HG03432 (cell line): ENCODE measurements at regions not wholly inside any gene's neighbourhood (a gene's known extent, or its start where the extent isn't known, plus 50 kb on each side); places are given as distances from the start of the nearest gene placed in this dataset.
"Not testable (repeated sequence)": the region's sequence is repeated elsewhere in the genome, so short reads cannot be mapped to it uniquely, and the experiment has no call there.

ENCODE experiments used
- ATAC-seq: cut with Tn5 transposase; IDR thresholded peaks from one replicate; pipeline ENCODE4 v1.9.1; 2021; ENCODE audit warnings: mild to moderate bottlenecking, moderate library complexity; ENCODE audit not compliant: unreplicated experiment

GRCh38 chr2:17460371-17461086 is 57.7 kb downstream of the RAD51AP2 start:
- ATAC-seq = no peak

DNA sequence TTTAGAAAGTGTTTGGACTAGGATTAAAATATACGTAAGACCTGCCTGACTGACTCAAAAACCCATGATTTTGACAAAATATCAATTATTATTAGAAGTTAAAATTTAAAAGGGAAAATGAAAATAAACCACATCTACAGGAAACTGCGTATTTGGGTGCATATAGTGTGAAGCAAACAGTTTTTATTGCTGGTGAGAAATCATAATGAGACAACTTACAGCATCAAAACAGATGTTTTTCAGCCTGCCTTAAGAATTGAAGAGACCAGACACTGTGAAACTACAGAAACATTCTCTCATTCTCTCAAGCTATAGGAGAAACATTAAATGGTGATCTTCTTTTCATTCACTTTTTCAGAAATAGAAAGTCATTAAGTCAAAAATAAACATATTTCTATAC is 62.9 kb downstream of the RAD51AP2 start:
- peak; percentile 48 for ATAC-seq

- ATAC-seq = not testable (repeated sequence)
These were observed 72.0 kb downstream of the RAD51AP2 start for GRCh38 chr2:17446191-17446590.

GRCh38 chr2:17445744-17446143 is 72.5 kb downstream of the RAD51AP2 start:
- ATAC-seq = no peak

GRCh38 chr2:17442334-17442733 is 75.9 kb downstream of the RAD51AP2 start:
- no peak for ATAC-seq

DNA sequence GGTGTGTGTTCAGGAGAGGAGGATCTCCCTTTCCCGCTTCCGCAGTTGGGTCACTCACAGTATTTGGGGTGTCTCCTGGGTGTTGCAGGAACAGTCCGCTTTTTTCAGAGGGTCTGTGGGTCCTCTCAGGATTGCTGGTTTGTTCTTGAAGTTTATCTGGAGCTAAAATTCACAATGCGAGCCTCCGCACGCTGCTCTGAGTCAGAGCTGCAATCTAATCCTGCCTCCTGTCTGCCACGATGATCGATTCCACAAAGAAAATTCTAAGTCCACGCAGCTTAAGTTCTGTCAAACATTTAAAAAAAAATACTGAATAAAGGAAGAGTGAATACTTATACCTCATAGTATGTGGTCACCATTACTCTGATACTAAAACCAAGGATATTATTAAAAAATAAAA is 76.5 kb downstream of the RAD51AP2 start:
- ATAC-seq = no peak

DNA sequence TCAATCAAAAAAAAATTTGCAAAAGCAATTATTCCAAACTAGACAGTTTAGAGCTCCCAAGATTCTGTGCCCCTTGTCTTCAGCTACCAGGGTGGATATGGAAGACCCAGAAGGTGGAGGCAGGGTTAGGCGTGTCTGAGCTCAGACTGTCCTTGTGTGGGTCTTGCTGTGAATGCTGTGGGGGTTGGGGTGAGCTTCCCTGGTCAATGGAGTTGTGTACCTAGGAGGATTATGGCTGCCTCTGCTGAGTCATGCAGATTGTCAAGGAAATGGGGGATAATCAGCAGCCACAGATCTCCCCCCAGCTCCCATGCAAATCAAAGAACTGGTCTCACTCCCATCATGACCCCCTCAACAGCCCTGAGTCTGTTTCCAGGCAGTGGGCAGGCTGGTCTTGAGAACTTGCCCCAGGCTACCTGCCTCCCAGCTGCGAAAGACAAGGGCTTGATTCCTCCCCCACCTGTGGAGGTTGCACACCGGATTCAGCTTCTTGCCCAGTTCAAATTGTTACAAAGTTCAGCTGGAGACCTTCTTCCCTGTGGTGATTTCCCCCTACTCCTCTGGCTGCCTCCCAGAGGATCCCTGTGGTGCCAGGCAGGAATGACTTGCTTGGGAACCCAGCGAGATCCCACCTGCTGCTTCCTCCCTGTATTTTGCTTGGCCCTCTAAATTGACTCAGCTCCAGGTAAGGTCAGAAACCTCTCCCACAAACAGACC is 77.0 kb downstream of the RAD51AP2 start:
- no peak for ATAC-seq

GRCh38 chr2:17430326-17430725 is 87.9 kb downstream of the RAD51AP2 start:
- ATAC-seq = no peak

DNA sequence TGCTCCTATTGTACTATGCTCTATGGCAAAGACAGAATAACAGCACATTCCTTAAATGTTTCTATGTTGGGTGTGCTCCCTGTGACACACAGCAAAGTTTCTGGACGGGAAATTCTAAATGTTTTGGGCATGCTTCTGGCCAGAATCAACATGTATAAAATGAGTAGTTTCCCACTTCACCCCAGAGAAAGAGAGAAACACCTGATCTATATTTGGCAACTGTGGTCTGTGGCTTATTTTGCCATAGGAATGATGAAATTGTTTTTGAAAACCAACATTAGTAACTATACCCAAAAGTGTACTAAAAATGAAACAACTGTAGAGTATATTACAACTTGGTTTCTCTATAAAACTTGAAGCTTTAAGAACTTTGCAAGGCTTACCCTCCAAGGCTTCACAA is 89.1 kb downstream of the RAD51AP2 start:
- no peak for ATAC-seq

- no peak for ATAC-seq
These were observed 90.8 kb downstream of the RAD51AP2 start for GRCh38 chr2:17427401-17427800.

- no peak for ATAC-seq
These were observed 91.5 kb downstream of the RAD51AP2 start for GRCh38 chr2:17426743-17427142.

GRCh38 chr2:17422061-17422460 is 96.2 kb downstream of the RAD51AP2 start:
- ATAC-seq = no peak

DNA sequence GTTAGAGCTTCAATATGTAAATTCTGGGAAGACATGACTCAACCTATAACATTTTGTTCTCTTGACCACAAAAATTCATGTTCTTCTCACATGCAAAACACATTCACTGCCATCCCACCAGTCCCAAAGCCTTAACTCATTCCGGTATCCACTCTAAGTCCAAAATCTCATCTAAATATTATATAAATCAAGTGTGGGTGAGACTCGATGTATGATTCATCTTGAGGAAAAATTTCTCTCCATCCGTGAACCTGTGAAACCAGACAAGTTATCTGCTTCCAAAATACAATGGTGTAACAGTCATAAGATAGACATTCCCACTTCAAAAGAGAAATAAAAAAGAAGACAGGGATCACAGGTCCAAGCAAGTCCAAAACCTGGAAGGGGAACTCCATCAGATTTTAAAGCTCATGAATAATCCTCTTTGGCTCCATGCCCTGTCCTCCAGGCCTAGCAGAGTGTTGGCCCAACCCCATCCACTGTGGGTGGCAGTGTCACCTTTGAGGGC is 101.3 kb downstream of the RAD51AP2 start:
- ATAC-seq = no peak

DNA sequence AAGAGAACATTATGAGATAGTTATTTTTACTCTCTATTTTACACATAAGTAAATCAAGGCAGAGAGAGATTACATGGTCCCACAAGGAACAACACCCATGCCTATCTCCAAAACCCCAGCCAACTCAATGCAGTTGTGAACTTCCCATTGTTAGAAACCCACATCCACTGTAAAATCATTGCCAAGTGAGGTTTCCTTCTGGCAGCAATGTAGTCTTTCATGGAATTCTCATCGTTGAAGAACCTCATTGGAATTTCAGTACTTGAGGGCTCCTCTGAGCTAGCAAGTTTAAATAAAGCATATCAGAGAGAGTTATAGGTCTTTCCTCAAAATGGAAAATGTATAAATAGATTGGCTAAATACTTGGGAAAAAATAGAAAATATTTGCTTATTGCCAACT is 105.2 kb downstream of the RAD51AP2 start:
- no peak for ATAC-seq

GRCh38 chr2:17401096-17401495 is 117.1 kb downstream of the RAD51AP2 start:
- ATAC-seq = no peak

DNA sequence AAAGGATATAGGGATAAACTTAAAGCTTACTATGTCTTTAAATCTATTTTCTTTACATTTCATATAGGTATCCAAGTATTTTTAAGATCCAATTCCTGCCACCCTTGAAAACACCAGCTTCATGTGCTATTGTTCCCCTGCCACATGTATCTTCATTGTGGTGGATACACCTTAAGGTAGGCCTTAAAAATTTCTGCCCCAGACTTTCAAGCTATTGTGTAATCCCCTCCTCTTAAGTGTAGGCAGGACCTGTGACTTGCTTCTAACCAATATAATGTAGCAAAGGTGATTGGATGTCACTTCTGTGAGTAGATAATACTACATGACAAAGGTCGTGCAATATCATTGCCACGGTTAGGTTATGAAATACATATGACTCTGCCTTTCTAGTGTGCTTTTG is 119.5 kb downstream of the RAD51AP2 start:
- ATAC-seq = no peak

DNA sequence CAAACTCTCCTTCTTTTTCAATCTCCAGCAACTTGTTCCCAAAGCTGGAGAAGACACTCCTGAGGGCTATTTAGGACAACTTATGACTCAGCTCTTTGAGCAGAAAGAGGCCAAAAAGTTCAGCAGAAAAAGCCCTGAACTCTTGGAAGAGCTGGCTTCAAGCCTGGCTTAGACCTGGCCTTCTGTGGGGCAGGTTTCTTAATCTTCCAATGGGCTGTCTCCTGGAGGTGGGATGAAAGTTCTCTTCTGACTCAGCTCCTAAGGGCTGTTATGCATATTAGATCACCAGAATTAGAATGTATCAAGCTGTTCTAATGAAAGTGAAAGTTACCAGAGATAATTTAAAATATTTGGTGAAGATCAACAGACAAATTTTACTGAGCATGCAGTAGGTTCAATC is 129.4 kb downstream of the RAD51AP2 start:
- ATAC-seq = no peak

DNA sequence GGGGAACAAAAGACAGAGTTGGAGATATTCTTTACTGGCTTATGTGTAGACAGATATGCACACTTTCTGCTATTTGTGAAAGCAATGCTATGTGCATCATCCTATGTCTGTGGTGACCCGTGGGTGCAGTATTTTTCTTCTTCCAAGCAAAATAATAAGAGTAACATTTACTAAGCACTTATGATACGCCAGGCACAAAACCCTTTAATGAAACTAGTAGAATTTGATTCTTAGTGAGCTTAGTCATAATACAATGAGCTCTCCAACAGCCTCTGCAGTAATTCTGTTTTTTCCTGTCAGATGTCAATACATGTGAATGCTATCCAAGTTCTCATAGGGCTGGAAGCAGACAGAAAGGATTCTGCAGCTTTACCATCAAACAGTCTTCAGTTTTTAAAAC is 130.6 kb downstream of the RAD51AP2 start:
- no peak for ATAC-seq

- no peak for ATAC-seq
These were observed 131.5 kb downstream of the RAD51AP2 start for GRCh38 chr2:17386771-17387170.

GRCh38 chr2:17380003-17380402 is 138.2 kb downstream of the RAD51AP2 start:
- ATAC-seq = no peak

- ATAC-seq = no peak
These were observed 143.0 kb downstream of the RAD51AP2 start for GRCh38 chr2:17375262-17375661.

GRCh38 chr2:17373741-17374140 is 144.5 kb downstream of the RAD51AP2 start:
- no peak for ATAC-seq
